IMR-90 (cell line): ENCODE measurements at regions not wholly inside any gene's neighbourhood (a gene's known extent, or its start where the extent isn't known, plus 50 kb on each side); places are given as distances from the start of the nearest gene placed in this dataset.

Source experiments
- CHD1 ChIP-seq: IDR thresholded peaks from 2 replicates; pipeline ENCODE4 v1.6.1; 2012; ENCODE audit warnings: low read depth, low read length, improper control_type of control experiment
- FOS ChIP-seq: fragments of 150-350 bp; IDR thresholded peaks from 2 replicates; pipeline ENCODE4 v1.6.1; 2016; ENCODE audit warnings: low read depth, low read length
- MAFK ChIP-seq: IDR thresholded peaks from 2 replicates; pipeline ENCODE4 v1.6.1; 2012; ENCODE audit warnings: low read depth, low read length, improper control_type of control experiment
- POLR2A ChIP-seq: IDR thresholded peaks from 2 replicates; pipeline ENCODE4 v1.6.1; 2012; ENCODE audit warnings: mild to moderate bottlenecking, low read depth, low read length
- RAD21 ChIP-seq: IDR thresholded peaks from 2 replicates; pipeline ENCODE4 v1.6.1; 2012; ENCODE audit warnings: low read length, improper control_type of control experiment
- RFX5 ChIP-seq: IDR thresholded peaks from 2 replicates; pipeline ENCODE4 v1.8.0; 2012; ENCODE audit warnings: low read depth, mild to moderate bottlenecking, low read length, moderate library complexity
- TF ChIP-seq, protein P1 (sequence below): conservative IDR thresholded peaks from 2 replicates; pipeline ENCODE4 v1.5.1; 2012; ENCODE audit warnings: mild to moderate bottlenecking, low read depth, low read length, improper control_type of control experiment
- TF ChIP-seq, protein P2 (sequence below): fragments of 150-350 bp; IDR thresholded peaks from 2 replicates; pipeline ENCODE4 v1.6.1; 2016; ENCODE audit warnings: low read depth, mild to moderate bottlenecking, low read length, moderate library complexity, borderline replicate concordance
- TF ChIP-seq, protein P3 (sequence below): fragments of 150-350 bp; IDR thresholded peaks from 2 replicates; pipeline ENCODE4 v1.6.1; 2017; ENCODE audit warnings: mild to moderate bottlenecking, antibody characterized with exemption, low read length, low read depth

DNA sequence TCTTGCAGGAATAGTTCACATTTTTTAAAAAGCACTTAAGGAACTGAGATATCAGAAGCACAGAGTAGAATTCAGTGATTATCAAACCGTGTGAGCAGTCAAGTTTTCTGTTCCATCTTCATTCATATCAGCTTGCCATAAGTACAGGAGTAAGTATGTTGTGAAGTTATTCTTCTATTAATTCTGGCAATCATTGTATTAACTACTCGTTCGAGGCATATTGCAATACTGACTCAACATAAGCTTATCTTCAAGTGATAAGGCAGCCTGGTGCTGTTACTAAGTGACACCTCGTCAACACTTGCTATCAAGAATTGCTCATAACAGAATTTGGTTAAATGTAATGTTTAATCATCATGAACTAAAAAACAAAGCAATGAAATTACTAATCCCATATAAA is 75.7 kb upstream of the SNX9 start:
- TF ChIP-seq RAD21 = no peak
- TF ChIP-seq, protein P1, sequence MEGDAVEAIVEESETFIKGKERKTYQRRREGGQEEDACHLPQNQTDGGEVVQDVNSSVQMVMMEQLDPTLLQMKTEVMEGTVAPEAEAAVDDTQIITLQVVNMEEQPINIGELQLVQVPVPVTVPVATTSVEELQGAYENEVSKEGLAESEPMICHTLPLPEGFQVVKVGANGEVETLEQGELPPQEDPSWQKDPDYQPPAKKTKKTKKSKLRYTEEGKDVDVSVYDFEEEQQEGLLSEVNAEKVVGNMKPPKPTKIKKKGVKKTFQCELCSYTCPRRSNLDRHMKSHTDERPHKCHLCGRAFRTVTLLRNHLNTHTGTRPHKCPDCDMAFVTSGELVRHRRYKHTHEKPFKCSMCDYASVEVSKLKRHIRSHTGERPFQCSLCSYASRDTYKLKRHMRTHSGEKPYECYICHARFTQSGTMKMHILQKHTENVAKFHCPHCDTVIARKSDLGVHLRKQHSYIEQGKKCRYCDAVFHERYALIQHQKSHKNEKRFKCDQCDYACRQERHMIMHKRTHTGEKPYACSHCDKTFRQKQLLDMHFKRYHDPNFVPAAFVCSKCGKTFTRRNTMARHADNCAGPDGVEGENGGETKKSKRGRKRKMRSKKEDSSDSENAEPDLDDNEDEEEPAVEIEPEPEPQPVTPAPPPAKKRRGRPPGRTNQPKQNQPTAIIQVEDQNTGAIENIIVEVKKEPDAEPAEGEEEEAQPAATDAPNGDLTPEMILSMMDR = no peak
- no peak for TF ChIP-seq POLR2A
- TF ChIP-seq MAFK = no peak
- TF ChIP-seq, protein P2, sequence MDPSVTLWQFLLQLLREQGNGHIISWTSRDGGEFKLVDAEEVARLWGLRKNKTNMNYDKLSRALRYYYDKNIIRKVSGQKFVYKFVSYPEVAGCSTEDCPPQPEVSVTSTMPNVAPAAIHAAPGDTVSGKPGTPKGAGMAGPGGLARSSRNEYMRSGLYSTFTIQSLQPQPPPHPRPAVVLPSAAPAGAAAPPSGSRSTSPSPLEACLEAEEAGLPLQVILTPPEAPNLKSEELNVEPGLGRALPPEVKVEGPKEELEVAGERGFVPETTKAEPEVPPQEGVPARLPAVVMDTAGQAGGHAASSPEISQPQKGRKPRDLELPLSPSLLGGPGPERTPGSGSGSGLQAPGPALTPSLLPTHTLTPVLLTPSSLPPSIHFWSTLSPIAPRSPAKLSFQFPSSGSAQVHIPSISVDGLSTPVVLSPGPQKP = no peak
- no peak for TF ChIP-seq RFX5
- TF ChIP-seq, protein P3, sequence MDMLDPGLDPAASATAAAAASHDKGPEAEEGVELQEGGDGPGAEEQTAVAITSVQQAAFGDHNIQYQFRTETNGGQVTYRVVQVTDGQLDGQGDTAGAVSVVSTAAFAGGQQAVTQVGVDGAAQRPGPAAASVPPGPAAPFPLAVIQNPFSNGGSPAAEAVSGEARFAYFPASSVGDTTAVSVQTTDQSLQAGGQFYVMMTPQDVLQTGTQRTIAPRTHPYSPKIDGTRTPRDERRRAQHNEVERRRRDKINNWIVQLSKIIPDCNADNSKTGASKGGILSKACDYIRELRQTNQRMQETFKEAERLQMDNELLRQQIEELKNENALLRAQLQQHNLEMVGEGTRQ = no peak
- TF ChIP-seq FOS = no peak
- no peak for TF ChIP-seq CHD1
